ENCODE measurements at regions not wholly inside any gene's neighbourhood (a gene's known extent, or its start where the extent isn't known, plus 50 kb on each side); places are given as distances from the start of the nearest gene placed in this dataset.

DNA sequence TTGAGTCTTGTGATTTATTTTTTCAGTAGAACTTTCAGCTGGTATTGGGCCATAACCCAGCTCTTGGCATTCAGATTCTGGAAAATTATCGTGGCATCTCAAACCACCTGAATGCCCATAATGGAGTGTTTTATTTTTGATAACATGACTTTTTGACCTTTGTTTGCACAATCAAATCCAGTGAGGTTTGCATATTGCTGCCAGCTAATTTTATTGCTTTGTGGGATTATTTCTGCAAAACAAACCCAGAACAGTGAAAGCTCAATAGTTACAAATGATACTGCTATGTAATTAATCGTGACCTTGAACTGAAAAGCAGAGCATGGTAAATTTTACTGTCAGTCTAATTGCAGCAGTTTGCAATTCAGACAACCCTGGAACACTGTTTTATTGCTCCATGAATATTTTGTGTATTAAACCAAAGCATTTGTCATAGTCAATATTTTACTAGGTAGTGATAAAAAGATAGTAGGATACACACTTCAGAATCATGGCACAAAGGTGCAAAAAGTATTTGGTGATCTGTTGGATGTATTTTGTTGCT is 255.2 kb upstream of the NAV3 start:
- H3K4me2 ChIP-seq (ENCODE audit: insufficient read depth, low read length) = no peak overlapping the region
- no peaks in the 10 kb centered on the region for H3K36me3 ChIP-seq (ENCODE audit: control insufficient read depth, insufficient read depth, low read length)
- TF ChIP-seq ZNF75A (CRISPR knock-in tag; IDR thresholded peaks at IDR 0.05) (no peak), ZNF23 (CRISPR knock-in tag; IDR thresholded peaks at IDR 0.05) (no peak), WHSC1 (IDR thresholded peaks at IDR 0.05; ENCODE audit: low read length) (no peak), BHLHE40 (IDR thresholded peaks at IDR 0.05; ENCODE audit: low read length) (no peak), KHSRP (IDR thresholded peaks at IDR 0.05) (no peak), RFX5 (IDR thresholded peaks at IDR 0.05; ENCODE audit: low read depth, low read length) (no peak)
- intact Hi-C loops (cut with micrococcal nuclease) = no loop called here
- H3K9me1 ChIP-seq (ENCODE audit: control insufficient read depth, insufficient read depth, low read length) = no peaks in the 10 kb centered on the region
- WGBS (ENCODE audit: insufficient coverage, low coverage, missing lambda C conversion rate) = 0% methylated on average over 2 of the region's 2 CpGs
- no peaks in the 10 kb centered on the region for H3K27me3 ChIP-seq (ENCODE audit: control insufficient read depth in 2 of 2, insufficient read depth in 2 of 2, low read length in 2 of 2)
- POLR2A ChIA-PET = no interaction called here
- in situ Hi-C loops (cut with MboI) = no loop called here
- FAIRE-seq = no peak
- no peak overlapping the region for H3K27ac ChIP-seq (ENCODE audit: extremely low read depth, low read depth, low read length)
- H3K4me1 ChIP-seq (replicated peaks in 1 of 2; ENCODE audit: control insufficient read depth in 2 of 2, insufficient read depth in 2 of 2, low read length in 2 of 2) = no peaks in the 10 kb centered on the region
- CTCF ChIA-PET (ENCODE audit: low intra/inter-chr PET ratio) = no interaction called here
- no peak for ATAC-seq
- H3K9ac ChIP-seq (ENCODE audit: insufficient read depth in 1 of 2, low read depth in 2 of 2, low read length in 2 of 2) = no peak overlapping the region
- no peak overlapping the region for H3K4me3 ChIP-seq
- no peak for DNase-seq (ENCODE audit: extremely low read depth in 1 of 4, low spot score in 3 of 4)
- BruUV-seq (replicated peaks) = no TSS peak
- no peaks in the 10 kb centered on the region for H4K20me1 ChIP-seq (replicated peaks; ENCODE audit: control insufficient read depth, insufficient read depth, low read length)
- H2AFZ ChIP-seq (ENCODE audit: low read depth, low read length) = no peak overlapping the region
- H3K79me2 ChIP-seq (ENCODE audit: control insufficient read depth, insufficient read depth, low read length) = no peaks in the 10 kb centered on the region
- no peaks in the 10 kb centered on the region for H3K9me3 ChIP-seq (replicated peaks; ENCODE audit: control insufficient read depth, insufficient read depth, low read depth, low read length)

DNA sequence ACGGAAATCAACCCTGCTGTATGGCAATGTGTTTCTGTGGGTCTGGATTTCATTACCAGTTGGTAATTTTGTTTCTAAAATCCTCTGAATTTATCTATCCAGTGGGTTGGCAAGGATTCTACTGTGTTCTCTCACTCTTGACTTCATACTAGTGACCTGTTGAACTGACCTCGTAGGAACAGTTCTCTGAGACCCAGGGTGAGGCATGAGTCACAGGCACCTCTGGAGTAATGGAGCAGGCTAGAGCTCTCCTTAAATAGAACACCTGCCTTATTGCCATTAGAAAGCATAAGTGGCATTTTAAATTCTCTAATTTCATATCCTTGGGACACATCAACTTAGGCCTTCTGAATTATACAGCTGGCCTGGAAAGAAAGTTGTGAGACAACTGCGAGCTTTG is 258.3 kb upstream of the NAV3 start:
- no peak overlapping the region for H2AFZ ChIP-seq (ENCODE audit: low read depth, low read length)
- in situ Hi-C loops (cut with MboI) = no loop called here
- intact Hi-C loops (cut with micrococcal nuclease) = no loop called here
- 0% methylated on average over 3 of the region's 3 CpGs for WGBS (ENCODE audit: insufficient coverage, low coverage, missing lambda C conversion rate)
- CTCF ChIA-PET (ENCODE audit: low intra/inter-chr PET ratio) = no interaction called here
- DNase-seq (ENCODE audit: extremely low read depth in 1 of 4, low spot score in 3 of 4) = no peak
- no TSS peak for BruUV-seq (replicated peaks)
- no peak overlapping the region for H3K4me3 ChIP-seq
- no peak for ATAC-seq
- H4K20me1 ChIP-seq (replicated peaks; ENCODE audit: control insufficient read depth, insufficient read depth, low read length) = no peaks in the 10 kb centered on the region
- no peak overlapping the region for H3K4me2 ChIP-seq (ENCODE audit: insufficient read depth, low read length)
- no peak overlapping the region for H3K27ac ChIP-seq (ENCODE audit: extremely low read depth, low read depth, low read length)
- H3K9me1 ChIP-seq (ENCODE audit: control insufficient read depth, insufficient read depth, low read length) = no peaks in the 10 kb centered on the region
- H3K36me3 ChIP-seq (ENCODE audit: control insufficient read depth, insufficient read depth, low read length) = no peaks in the 10 kb centered on the region
- H3K79me2 ChIP-seq (ENCODE audit: control insufficient read depth, insufficient read depth, low read length) = no peaks in the 10 kb centered on the region
- POLR2A ChIA-PET = no interaction called here
- H3K9ac ChIP-seq (ENCODE audit: insufficient read depth in 1 of 2, low read depth in 2 of 2, low read length in 2 of 2) = no peak overlapping the region
- no peaks in the 10 kb centered on the region for H3K27me3 ChIP-seq (ENCODE audit: control insufficient read depth in 2 of 2, insufficient read depth in 2 of 2, low read length in 2 of 2)
- H3K4me1 ChIP-seq (replicated peaks in 1 of 2; ENCODE audit: control insufficient read depth in 2 of 2, insufficient read depth in 2 of 2, low read length in 2 of 2) = no peaks in the 10 kb centered on the region
- no peak for FAIRE-seq
- H3K9me3 ChIP-seq (replicated peaks; ENCODE audit: control insufficient read depth, insufficient read depth, low read depth, low read length) = no peaks in the 10 kb centered on the region
- TF ChIP-seq, protein P1, sequence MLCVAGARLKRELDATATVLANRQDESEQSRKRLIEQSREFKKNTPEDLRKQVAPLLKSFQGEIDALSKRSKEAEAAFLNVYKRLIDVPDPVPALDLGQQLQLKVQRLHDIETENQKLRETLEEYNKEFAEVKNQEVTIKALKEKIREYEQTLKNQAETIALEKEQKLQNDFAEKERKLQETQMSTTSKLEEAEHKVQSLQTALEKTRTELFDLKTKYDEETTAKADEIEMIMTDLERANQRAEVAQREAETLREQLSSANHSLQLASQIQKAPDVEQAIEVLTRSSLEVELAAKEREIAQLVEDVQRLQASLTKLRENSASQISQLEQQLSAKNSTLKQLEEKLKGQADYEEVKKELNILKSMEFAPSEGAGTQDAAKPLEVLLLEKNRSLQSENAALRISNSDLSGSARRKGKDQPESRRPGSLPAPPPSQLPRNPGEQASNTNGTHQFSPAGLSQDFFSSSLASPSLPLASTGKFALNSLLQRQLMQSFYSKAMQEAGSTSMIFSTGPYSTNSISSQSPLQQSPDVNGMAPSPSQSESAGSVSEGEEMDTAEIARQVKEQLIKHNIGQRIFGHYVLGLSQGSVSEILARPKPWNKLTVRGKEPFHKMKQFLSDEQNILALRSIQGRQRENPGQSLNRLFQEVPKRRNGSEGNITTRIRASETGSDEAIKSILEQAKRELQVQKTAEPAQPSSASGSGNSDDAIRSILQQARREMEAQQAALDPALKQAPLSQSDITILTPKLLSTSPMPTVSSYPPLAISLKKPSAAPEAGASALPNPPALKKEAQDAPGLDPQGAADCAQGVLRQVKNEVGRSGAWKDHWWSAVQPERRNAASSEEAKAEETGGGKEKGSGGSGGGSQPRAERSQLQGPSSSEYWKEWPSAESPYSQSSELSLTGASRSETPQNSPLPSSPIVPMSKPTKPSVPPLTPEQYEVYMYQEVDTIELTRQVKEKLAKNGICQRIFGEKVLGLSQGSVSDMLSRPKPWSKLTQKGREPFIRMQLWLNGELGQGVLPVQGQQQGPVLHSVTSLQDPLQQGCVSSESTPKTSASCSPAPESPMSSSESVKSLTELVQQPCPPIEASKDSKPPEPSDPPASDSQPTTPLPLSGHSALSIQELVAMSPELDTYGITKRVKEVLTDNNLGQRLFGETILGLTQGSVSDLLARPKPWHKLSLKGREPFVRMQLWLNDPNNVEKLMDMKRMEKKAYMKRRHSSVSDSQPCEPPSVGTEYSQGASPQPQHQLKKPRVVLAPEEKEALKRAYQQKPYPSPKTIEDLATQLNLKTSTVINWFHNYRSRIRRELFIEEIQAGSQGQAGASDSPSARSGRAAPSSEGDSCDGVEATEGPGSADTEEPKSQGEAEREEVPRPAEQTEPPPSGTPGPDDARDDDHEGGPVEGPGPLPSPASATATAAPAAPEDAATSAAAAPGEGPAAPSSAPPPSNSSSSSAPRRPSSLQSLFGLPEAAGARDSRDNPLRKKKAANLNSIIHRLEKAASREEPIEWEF (CRISPR knock-in tag; IDR thresholded peaks at IDR 0.05) = no peak
- TF ChIP-seq, protein P2, sequence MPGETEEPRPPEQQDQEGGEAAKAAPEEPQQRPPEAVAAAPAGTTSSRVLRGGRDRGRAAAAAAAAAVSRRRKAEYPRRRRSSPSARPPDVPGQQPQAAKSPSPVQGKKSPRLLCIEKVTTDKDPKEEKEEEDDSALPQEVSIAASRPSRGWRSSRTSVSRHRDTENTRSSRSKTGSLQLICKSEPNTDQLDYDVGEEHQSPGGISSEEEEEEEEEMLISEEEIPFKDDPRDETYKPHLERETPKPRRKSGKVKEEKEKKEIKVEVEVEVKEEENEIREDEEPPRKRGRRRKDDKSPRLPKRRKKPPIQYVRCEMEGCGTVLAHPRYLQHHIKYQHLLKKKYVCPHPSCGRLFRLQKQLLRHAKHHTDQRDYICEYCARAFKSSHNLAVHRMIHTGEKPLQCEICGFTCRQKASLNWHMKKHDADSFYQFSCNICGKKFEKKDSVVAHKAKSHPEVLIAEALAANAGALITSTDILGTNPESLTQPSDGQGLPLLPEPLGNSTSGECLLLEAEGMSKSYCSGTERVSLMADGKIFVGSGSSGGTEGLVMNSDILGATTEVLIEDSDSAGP (CRISPR knock-in tag; IDR thresholded peaks at IDR 0.05) = no peak
- TF ChIP-seq GTF2E2 (tag; IDR thresholded peaks at IDR 0.05) (no peak), MTA3 (IDR thresholded peaks at IDR 0.05; ENCODE audit: borderline replicate concordance) (no peak)
